K562 (cell line): ENCODE measurements at regions not wholly inside any gene's neighbourhood (a gene's known extent, or its start where the extent isn't known, plus 50 kb on each side); places are given as distances from the start of the nearest gene placed in this dataset.

Experiments used
- ATAC-seq: fragments of 200-7000 bp; cut with Tn5 transposase; 3 replicates; pipeline ENCODE4 v1.9.1; 2020; ENCODE audit warnings: moderate library complexity
- BruUV-seq: library from RNA; stranded (reverse); fragments of 400-500 nt; replicated peaks from 2 replicates; lab custom pipeline; 2021; lab: Mats Ljungman, UMichigan
- CTCF ChIA-PET: fragments of 300-600 bp; formaldehyde crosslinking; extraction: SDS; loops from one replicate; lab custom pipeline; 2021; ENCODE audit warnings: low intra/inter-chr PET ratio; lab: Yijun Ruan, JAX
- POLR2A ChIA-PET: fragments of 300-600, 350-650 bp; sonication (Branson Sonifier 250); formaldehyde crosslinking; extraction: SDS; loops from one replicate; lab custom pipeline; 2021; ENCODE audit warnings: antibody characterized with exemption, inconsistent platforms; lab: Yijun Ruan, JAX
- DNase-seq, 4 experiments: peaks; one replicate each; pipeline versions ENCODE4 v3.0.0 to v3.0.0-alpha.2; 2011 to 2018; ENCODE audit warnings: low spot score in 3 of 4, mixed read lengths in 3 of 4; ENCODE audit errors: extremely low read depth in 1 of 4
- FAIRE-seq: peaks from 2 replicates; lab custom pipeline; 2011; peaks lifted over from hg19 to GRCh38; lab: Jason Lieb, UNC
- H2AFZ ChIP-seq: 2 replicates; pipeline ENCODE4 v1.6.0; 2011; ENCODE audit warnings: low read depth, low read length, control low read depth, inconsistent platforms
- H3K27ac ChIP-seq: fragments of 200-600 bp; 3 replicates; pipeline ENCODE4 v1.8.0; 2011; ENCODE audit warnings: low read depth, mild to moderate bottlenecking, control low read depth, inconsistent platforms, low read length, moderate library complexity, mixed read lengths; ENCODE audit errors: extremely low read depth
- H3K27me3 ChIP-seq, 2 experiments: fragments of 300-600 bp in 1 of 2; 2 replicates in 1 of 2; 3 replicates in 1 of 2; pipeline versions ENCODE4 v1.6.0 to v1.8.0; 2011; ENCODE audit warnings: inconsistent platforms in 2 of 2, low read length in 2 of 2, mild to moderate bottlenecking in 1 of 2, mixed read lengths in 1 of 2, moderate library complexity in 1 of 2; ENCODE audit not compliant: control insufficient read depth in 2 of 2, insufficient read depth in 2 of 2
- H3K36me3 ChIP-seq: fragments of 300-600 bp; 3 replicates; pipeline ENCODE4 v1.8.0; 2011; ENCODE audit warnings: mild to moderate bottlenecking, low read length, inconsistent platforms; ENCODE audit not compliant: control insufficient read depth, insufficient read depth
- H3K4me1 ChIP-seq, 2 experiments: fragments of 200-600 bp in 1 of 2; replicated peaks in 1 of 2; 2 replicates in 1 of 2; 3 replicates in 1 of 2; pipeline versions ENCODE4 v1.5.1 to v1.8.0; 2011; ENCODE audit warnings: inconsistent platforms in 2 of 2, low read length in 2 of 2, mild to moderate bottlenecking in 1 of 2, mixed read lengths in 1 of 2, moderate library complexity in 1 of 2; ENCODE audit not compliant: control insufficient read depth in 2 of 2, insufficient read depth in 2 of 2
- H3K4me2 ChIP-seq: 2 replicates; pipeline ENCODE4 v1.6.1; 2011; ENCODE audit warnings: low read length, control low read depth, inconsistent platforms, mixed read lengths; ENCODE audit not compliant: insufficient read depth
- H3K4me3 ChIP-seq: fragments of 200-600 bp; sonication (generic), shearing (Covaris generic); 2 replicates; pipeline ENCODE4 v1.5.1; 2016; ENCODE audit warnings: control low read depth, inconsistent platforms
- H3K79me2 ChIP-seq: fragments of 200-600 bp; 3 replicates; pipeline ENCODE4 v1.8.0; 2011; ENCODE audit warnings: low read length, inconsistent platforms; ENCODE audit not compliant: control insufficient read depth, insufficient read depth
- H3K9ac ChIP-seq, 2 experiments: 2 replicates each; pipeline versions ENCODE4 v1.6.0 to v1.6.1; 2011; ENCODE audit warnings: low read depth in 2 of 2, low read length in 2 of 2, control low read depth in 1 of 2, inconsistent platforms in 1 of 2, mild to moderate bottlenecking in 1 of 2, mixed read lengths in 1 of 2; ENCODE audit not compliant: insufficient read depth in 1 of 2
- H3K9me1 ChIP-seq: one replicate; pipeline ENCODE4 v1.6.0; 2011; ENCODE audit warnings: inconsistent platforms, mild to moderate bottlenecking, low read length, moderate library complexity; ENCODE audit not compliant: control insufficient read depth, insufficient read depth
- H3K9me3 ChIP-seq: replicated peaks from 2 replicates; pipeline ENCODE4 v1.5.1; 2011; ENCODE audit warnings: low read depth, low read length, inconsistent platforms; ENCODE audit not compliant: control insufficient read depth, insufficient read depth
- H4K20me1 ChIP-seq: replicated peaks from 2 replicates; pipeline ENCODE4 v1.6.1; 2011; ENCODE audit warnings: low read length, inconsistent platforms, mixed read lengths; ENCODE audit not compliant: control insufficient read depth, insufficient read depth
- EHMT2 ChIP-seq: fragments of 450-650 bp; IDR thresholded peaks from 2 replicates; pipeline ENCODE4 v1.6.1; 2018; ENCODE audit warnings: antibody characterized with exemption
- EP300 ChIP-seq: IDR thresholded peaks from 2 replicates; pipeline ENCODE4 v1.6.1; 2012; ENCODE audit warnings: low read length, improper control_type of control experiment
- EWSR1 ChIP-seq: fragments of 450-650 bp; IDR thresholded peaks from 2 replicates; pipeline ENCODE4 v1.6.1; 2018; ENCODE audit warnings: borderline replicate concordance, mild to moderate bottlenecking, low read depth, moderate library complexity; ENCODE audit not compliant: partially characterized antibody
- GTF2F1 ChIP-seq: IDR thresholded peaks from 2 replicates; pipeline ENCODE4 v1.6.1; 2011; ENCODE audit warnings: low read depth, low read length, improper control_type of control experiment
- MYC ChIP-seq, 2 experiments: fragments of 250-450 bp in 1 of 2; sonication (Bioruptor Pico) in 1 of 2; IDR thresholded peaks; 2 replicates each; pipeline versions ENCODE4 v1.5.1 to v1.6.1; 2012 to 2021; ENCODE audit warnings: low read depth in 2 of 2, borderline replicate concordance in 1 of 2, improper control_type of control experiment in 1 of 2, low read length in 1 of 2, mild to moderate bottlenecking in 1 of 2, moderate library complexity in 1 of 2
- NFIC ChIP-seq: fragments of 450-650 bp; IDR thresholded peaks from 2 replicates; pipeline ENCODE4 v1.6.1; 2017; ENCODE audit warnings: mild to moderate bottlenecking, inconsistent platforms
- ZBED1 ChIP-seq: IDR thresholded peaks from 2 replicates; pipeline ENCODE4 v1.6.1; 2014
- ZNF75A ChIP-seq: fragments of 450-650 bp; formaldehyde crosslinking; IDR thresholded peaks from 2 replicates; pipeline ENCODE4 v1.4.0; 2020; ENCODE audit warnings: mild to moderate bottlenecking
- ZNF79 ChIP-seq: fragments of 250-450 bp; sonication (Bioruptor Pico); IDR thresholded peaks from 2 replicates; pipeline ENCODE4 v1.4.0; 2020; ENCODE audit warnings: low read depth, mild to moderate bottlenecking, moderate library complexity
- ZNF830 ChIP-seq: fragments of 250-450 bp; sonication (Bioruptor Pico); IDR thresholded peaks from 2 replicates; pipeline ENCODE4 v1.5.0; 2021; ENCODE audit warnings: mild to moderate bottlenecking
- WGBS: fragments of 100-300 bp; shearing (Covaris generic); methylation state at CpG from one replicate; pipeline ENCODE4 v1.1.6; 2016; ENCODE audit warnings: low coverage, mixed read lengths; ENCODE audit not compliant: insufficient coverage; ENCODE audit errors: missing lambda C conversion rate; 5-methylcytosine and 5-hydroxymethylcytosine counted together
- in situ Hi-C: fragments of 300-500 bp; cut with MboI; formaldehyde crosslinking; loops from 4 replicates; pipeline ENCODE4 v1.15.0; 2018; ENCODE audit warnings: inconsistent platforms, mixed read lengths
- intact Hi-C: fragments of 100-400 bp; cut with micrococcal nuclease; formaldehyde crosslinking; loops from 2 replicates; pipeline ENCODE4 v1.14.2; 2022

DNA sequence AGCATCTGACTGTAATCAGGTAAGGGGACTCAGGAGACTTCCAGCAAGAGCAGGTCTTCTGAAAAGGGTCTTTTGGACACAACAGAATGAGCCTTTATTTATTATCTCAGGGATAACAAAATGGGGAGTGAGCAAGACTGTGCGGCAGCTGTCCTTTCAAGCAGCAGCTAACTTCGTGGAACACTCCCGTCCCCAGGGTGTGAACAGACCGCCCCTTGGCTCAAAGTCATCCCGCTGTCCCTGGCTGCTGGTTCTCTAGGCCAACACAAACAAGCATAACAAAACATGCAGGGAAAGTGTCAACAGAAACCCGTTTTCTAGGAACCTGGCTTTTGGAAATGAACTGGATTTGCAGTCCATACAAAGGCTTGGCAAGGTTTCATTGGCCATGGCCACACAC lies 787.9 kb upstream of the FANCL start:
- Histone ChIP-seq H3K9me3 (no peaks in the 10 kb centered on the region; the same call in 1 of the 2 replicates), H3K9me1 (no peaks in the 10 kb centered on the region), H4K20me1 (no peaks in the 10 kb centered on the region), H2AFZ (no peak overlapping the region), H3K4me3 (no peak overlapping the region), H3K9ac (no peak overlapping the region), H3K4me2 (no peak overlapping the region), H3K27me3 (no peaks in the 10 kb centered on the region), H3K79me2 (no peaks in the 10 kb centered on the region), H3K27ac (no peak overlapping the region), H3K36me3 (no peaks in the 10 kb centered on the region), H3K4me1 (no peaks in the 10 kb centered on the region)
- BruUV-seq: no TSS peak
- intact Hi-C loops: loop anchor here (5.0 to 10.0 kb wide), 3 partner anchors 153 to 1556 kb away; no protein-coding TSS in a partner anchor
- 8% methylated on average over 6 of the region's 6 CpGs for WGBS
- no peak for TF ChIP-seq NFIC
- no peak for ATAC-seq
- ChIA-PET CTCF (no interaction called here), POLR2A (no interaction called here)
- DNase-seq: no peak
- FAIRE-seq: no peak
- in situ Hi-C loops: no loop called here

DNA sequence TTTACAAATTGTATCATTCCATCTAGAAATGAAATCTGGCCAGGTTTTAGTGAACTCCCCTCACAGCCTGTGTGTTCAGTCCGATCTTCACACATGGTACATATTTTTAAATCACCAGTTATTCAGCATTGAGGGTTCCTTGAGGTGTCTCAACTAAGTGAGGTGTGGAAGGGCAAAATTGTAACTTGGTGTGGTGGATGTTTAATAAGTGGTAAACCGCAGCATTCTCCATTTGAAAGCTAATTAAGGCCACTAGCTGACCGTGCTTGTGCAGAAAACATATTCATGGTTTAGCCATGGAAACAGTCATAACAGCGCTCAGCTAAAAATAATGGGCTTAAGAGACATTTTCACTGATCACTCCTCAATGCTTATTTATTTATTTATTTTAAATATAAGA lies 786.2 kb upstream of the FANCL start:
- intact Hi-C loops (loop anchor here (5.0 to 10.0 kb wide), 3 partner anchors 155 to 1557 kb away; no protein-coding TSS in a partner anchor), in situ Hi-C loops (no loop called here)
- DNase-seq (no peak), ATAC-seq (no peak), FAIRE-seq (no peak)
- no peak overlapping the region for H3K4me2 ChIP-seq
- ChIA-PET CTCF (no interaction called here), POLR2A (no interaction called here)
- no peak for TF ChIP-seq ZNF75A (CRISPR knock-in tag)
- TF ChIP-seq EP300: no peak
- no peak for TF ChIP-seq GTF2F1
- no peak for TF ChIP-seq ZNF830 (CRISPR knock-in tag)
- TF ChIP-seq MYC (IDR thresholded peaks at IDR 0.05; ENCODE audit: low read depth, low read length): no peak
- TF ChIP-seq MYC (CRISPR knock-in tag; IDR thresholded peaks at IDR 0.05; ENCODE audit: borderline replicate concordance, low read depth): no peak
- TF ChIP-seq EHMT2: no peak
- no peak for TF ChIP-seq ZNF79 (CRISPR knock-in tag)
- TF ChIP-seq EWSR1: no peak
- TF ChIP-seq ZBED1: no peak
- H4K20me1 ChIP-seq: no peaks in the 10 kb centered on the region
- no peak overlapping the region for H3K4me3 ChIP-seq
- no peaks in the 10 kb centered on the region for H3K4me1 ChIP-seq
- no TSS peak for BruUV-seq
- H3K36me3 ChIP-seq: no peaks in the 10 kb centered on the region
- H3K9me1 ChIP-seq: no peaks in the 10 kb centered on the region
- WGBS: 7% methylated on average over 4 of the region's 4 CpGs
- H3K79me2 ChIP-seq: no peaks in the 10 kb centered on the region
- no peak overlapping the region for H3K9ac ChIP-seq
- H2AFZ ChIP-seq: no peak overlapping the region
- no peaks in the 10 kb centered on the region; the same call in 1 of the 2 replicates for H3K9me3 ChIP-seq
- no peak overlapping the region for H3K27ac ChIP-seq
- H3K27me3 ChIP-seq: no peaks in the 10 kb centered on the region
